NCI-H345 treated with DMSO at 0.1 percent for 48 hours (cell line): ENCODE measurements at regions not wholly inside any gene's neighbourhood (a gene's known extent, or its start where the extent isn't known, plus 50 kb on each side); places are given as distances from the start of the nearest gene placed in this dataset.

ENCODE experiments used
- DNase-seq: peaks from one replicate; lab custom pipeline; 2025; ENCODE audit not compliant: unreplicated experiment; lab: John Stamatoyannopoulos, UW

- DNase-seq = no peak
These were observed 146.1 kb downstream of the PDHA2 start for GRCh38 chr4:95985791-95986550.

- DNase-seq = no peak
These were observed 148.0 kb downstream of the PDHA2 start for GRCh38 chr4:95987851-95988250.

GRCh38 chr4:95998311-95998710 is 158.4 kb downstream of the PDHA2 start:
- DNase-seq = no peak

GRCh38 chr4:96003951-96004740 is 164.3 kb downstream of the PDHA2 start:
- no peak for DNase-seq

GRCh38 chr4:96009427-96010119 is 169.7 kb downstream of the PDHA2 start:
- DNase-seq = no peak

- no peak for DNase-seq
These were observed 172.8 kb downstream of the PDHA2 start for GRCh38 chr4:96012687-96013086.

GRCh38 chr4:96016634-96017299 is 176.9 kb downstream of the PDHA2 start:
- no peak for DNase-seq

- no peak for DNase-seq
These were observed 185.1 kb downstream of the PDHA2 start for GRCh38 chr4:96025011-96025410.

- peak; percentile 5 for DNase-seq
These were observed 195.8 kb downstream of the PDHA2 start for GRCh38 chr4:96035727-96036126.

GRCh38 chr4:96036781-96037180 is 196.9 kb downstream of the PDHA2 start:
- DNase-seq = no peak

- no peak for DNase-seq
These were observed 197.8 kb downstream of the PDHA2 start for GRCh38 chr4:96037705-96038104.

- DNase-seq = no peak
These were observed 199.3 kb downstream of the PDHA2 start for GRCh38 chr4:96039217-96039616.

- no peak for DNase-seq
These were observed 200.0 kb downstream of the PDHA2 start for GRCh38 chr4:96039803-96040436.

- DNase-seq = no peak
These were observed 205.1 kb downstream of the PDHA2 start for GRCh38 chr4:96044971-96045370.

GRCh38 chr4:96052827-96053226 is 212.9 kb downstream of the PDHA2 start:
- DNase-seq = no peak

- DNase-seq = no peak
These were observed 216.5 kb downstream of the PDHA2 start for GRCh38 chr4:96056346-96056934.

GRCh38 chr4:96063639-96064038 is 223.7 kb downstream of the PDHA2 start:
- DNase-seq = no peak

GRCh38 chr4:96073461-96073860 is 233.6 kb downstream of the PDHA2 start:
- DNase-seq = no peak

GRCh38 chr4:96092151-96092705 is 252.3 kb downstream of the PDHA2 start:
- DNase-seq = no peak

GRCh38 chr4:96093057-96093456 is 253.2 kb downstream of the PDHA2 start:
- DNase-seq = no peak
